GM12801 (cell line): ENCODE measurements at regions not wholly inside any gene's neighbourhood (a gene's known extent, or its start where the extent isn't known, plus 50 kb on each side); places are given as distances from the start of the nearest gene placed in this dataset.

Experiments used
- CTCF ChIP-seq: IDR thresholded peaks from one replicate; pipeline ENCODE4 v1.5.1; 2011; ENCODE audit warnings: control low read depth; ENCODE audit not compliant: insufficient read length; ENCODE audit errors: extremely low read depth

DNA sequence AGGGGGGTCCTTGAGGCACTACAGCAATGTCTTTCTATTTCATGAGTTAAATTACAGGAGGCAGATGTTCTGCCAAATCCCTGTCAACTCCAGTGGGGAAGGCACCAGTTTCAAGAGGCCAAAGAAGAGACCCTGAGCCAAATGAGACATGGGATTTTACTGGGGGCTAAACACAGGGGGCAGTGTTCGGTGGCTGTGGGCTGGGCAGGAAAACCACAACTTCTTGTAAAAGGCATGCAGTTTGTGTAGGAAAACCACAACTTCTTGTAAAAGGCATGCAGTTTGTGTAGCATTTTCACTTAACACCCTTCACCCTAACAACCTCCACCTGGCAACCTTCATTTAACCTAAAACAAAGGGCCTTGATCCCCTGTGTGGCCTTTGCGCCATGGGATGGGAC, 61.0 kb downstream of the POLR2M start:
- no peak for TF ChIP-seq CTCF

DNA sequence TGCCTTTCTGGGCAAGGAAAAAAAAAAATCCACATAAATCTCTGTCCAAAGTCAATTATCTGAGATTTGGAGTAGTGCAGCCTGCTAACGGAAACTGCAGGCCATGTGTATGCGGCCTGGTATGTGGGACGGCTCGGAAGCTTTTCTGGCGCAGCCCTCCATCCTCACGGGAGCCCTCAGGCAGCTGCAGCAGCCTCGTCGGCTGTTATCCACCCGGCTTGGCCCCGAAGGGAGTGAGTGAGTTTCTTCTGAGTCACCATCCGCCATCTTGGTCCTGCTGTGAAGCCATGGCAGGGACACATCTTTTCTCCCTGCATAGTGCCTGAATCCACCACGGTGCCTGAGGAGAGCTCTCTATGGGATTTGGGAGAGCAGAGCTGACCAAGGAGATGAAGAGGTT, 62.8 kb downstream of the POLR2M start:
- TF ChIP-seq CTCF, result no peak

DNA sequence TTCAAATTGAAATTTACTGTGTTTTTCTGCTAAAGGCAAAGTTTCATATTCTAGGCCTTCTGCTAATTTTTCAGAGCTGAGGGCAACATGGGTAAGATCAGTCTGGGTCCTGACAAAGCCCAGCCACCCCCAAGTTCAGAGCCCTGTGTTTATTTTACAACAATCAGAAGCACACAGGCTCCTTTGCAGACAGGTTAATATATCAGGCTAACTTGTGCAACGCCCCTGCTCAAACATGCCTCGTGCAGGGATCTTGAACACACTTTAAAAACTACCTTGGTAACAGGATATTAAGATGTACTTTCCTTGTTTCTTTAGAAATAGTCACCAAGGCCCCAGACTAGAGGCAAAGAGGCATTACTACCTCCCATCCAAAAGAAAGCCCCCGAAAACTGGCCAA, 64.0 kb downstream of the POLR2M start:
- no peak for TF ChIP-seq CTCF

GRCh38 chr15:57772223-57772957, 65.9 kb downstream of the POLR2M start:
- no peak for TF ChIP-seq CTCF

DNA sequence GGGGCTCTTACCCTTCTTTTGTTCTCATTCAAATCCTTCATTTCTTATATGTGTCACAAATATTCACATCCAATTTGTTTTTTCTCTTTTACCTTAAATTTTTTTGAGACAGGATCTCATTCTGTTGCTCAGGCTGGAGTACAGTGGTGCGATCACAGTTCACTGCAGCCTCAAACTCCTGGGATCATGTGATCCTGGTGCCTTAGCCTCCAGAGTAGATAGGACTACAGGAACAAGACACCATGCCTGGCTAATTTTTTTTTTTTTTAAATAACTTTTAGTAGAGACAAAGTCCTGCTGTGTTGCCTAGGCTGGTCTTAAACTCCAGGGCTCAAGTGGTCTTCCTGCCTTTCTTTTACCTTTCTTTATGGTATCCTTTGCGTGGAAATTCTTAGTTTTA, 66.5 kb downstream of the POLR2M start:
- no peak for TF ChIP-seq CTCF

DNA sequence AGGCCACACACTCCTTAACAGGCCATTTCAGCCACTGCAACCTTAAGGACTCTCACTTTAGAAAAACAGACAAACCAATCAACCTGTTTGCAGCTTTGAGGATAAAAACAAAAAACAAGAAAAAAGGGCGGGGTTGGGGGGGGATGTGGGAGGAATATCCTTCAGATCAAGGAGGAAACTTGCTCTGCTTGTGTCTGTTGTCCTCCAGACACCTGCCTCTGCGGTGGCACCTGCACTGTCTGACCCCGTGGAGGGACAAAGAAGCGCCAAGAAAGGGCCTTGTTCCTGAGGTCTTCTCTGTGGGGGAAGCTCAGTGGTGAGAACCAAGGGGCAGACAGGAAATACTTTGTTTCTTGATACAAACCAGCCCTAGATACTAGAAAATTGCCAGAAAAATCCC, 70.5 kb downstream of the POLR2M start:
- TF ChIP-seq CTCF, result no peak

GRCh38 chr15:57780471-57780870, 74.0 kb downstream of the POLR2M start:
- no peak for TF ChIP-seq CTCF

GRCh38 chr15:57782731-57783130, 76.2 kb downstream of the POLR2M start:
- no peak for TF ChIP-seq CTCF
